Peyer's patch (tissue), 4 donors: ENCODE measurements at regions not wholly inside any gene's neighbourhood (a gene's known extent, or its start where the extent isn't known, plus 50 kb on each side); places are given as distances from the start of the nearest gene placed in this dataset.

Experiments
- CTCF ChIP-seq, 6 experiments: fragments of 450-650 bp in 4 of 6; fragments of 200-600 bp in 2 of 6; sonication (generic) in 1 of 6; IDR thresholded peaks; one replicate each; pipeline ENCODE4 v1.5.1; 2017 to 2019; ENCODE audit warnings: antibody characterized with exemption in 6 of 6, mild to moderate bottlenecking in 3 of 6, moderate library complexity in 1 of 6
- POLR2A ChIP-seq, 2 donors: fragments of 450-650 bp; IDR thresholded peaks; one replicate each; pipeline ENCODE4 v1.5.1; 2017; ENCODE audit warnings: antibody characterized with exemption in 2 of 2, mild to moderate bottlenecking in 2 of 2, moderate library complexity in 2 of 2

- no peak for TF ChIP-seq CTCF (IDR thresholded peaks at IDR 0.05)
- no peak for TF ChIP-seq POLR2A (IDR thresholded peaks at IDR 0.05)
Measured at GRCh38 chr10:27359792-27360355, 119.3 kb upstream of the ACBD5 start.
